ENCODE measurements at regions not wholly inside any gene's neighbourhood (a gene's known extent, or its start where the extent isn't known, plus 50 kb on each side); places are given as distances from the start of the nearest gene placed in this dataset.
"Not testable (repeated sequence)": the region's sequence is repeated elsewhere in the genome, so short reads cannot be mapped to it uniquely, and the experiment has no call there.

DNA sequence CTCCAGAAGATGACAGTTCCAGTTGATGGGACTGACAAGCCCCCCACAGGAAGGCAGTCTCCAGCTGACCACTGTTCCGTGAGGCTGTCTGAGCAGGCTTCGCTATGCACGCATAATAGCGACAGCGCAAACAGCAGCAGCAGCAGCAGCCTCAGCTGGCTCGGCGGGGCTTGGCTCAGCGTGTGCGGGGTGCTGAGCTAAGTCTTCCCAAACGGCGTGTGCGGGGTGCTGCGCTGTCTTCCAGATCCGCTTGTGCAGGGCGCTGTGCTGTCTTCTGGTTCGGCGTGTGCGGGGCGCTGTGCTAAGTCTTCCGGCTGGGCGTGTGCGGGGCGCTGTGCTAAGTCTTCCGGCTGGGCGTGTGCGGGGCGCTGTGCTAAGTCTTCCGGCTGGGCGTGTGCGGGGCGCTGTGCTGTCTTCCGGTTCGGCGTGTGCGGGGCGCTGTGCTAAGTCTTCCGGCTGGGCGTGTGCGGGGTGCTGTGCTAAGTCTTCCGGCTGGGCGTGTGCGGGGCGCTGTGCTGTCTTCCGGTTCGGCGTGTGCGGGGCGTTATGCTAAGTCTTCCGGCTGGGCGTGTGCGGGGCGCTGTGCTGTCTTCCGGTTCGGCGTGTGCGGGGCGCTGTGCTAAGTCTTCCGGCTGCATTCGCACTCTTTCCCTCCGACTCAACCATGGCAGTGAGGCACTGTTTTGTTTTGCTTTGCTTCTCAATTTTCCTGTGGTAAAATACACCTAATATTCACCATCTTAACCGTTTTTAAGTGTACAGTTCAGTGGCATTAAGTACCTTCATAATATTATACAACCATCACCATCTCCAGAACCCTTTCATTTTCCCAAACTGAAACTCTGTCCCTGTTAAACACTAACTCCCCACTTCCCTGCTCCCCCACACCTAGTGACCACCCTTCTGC is 156.1 kb downstream of the BMP7 start:
- DNase-seq: not testable (repeated sequence)

GRCh38 chr20:57111028-57111373 is 155.4 kb downstream of the BMP7 start:
- DNase-seq: no peak

DNA sequence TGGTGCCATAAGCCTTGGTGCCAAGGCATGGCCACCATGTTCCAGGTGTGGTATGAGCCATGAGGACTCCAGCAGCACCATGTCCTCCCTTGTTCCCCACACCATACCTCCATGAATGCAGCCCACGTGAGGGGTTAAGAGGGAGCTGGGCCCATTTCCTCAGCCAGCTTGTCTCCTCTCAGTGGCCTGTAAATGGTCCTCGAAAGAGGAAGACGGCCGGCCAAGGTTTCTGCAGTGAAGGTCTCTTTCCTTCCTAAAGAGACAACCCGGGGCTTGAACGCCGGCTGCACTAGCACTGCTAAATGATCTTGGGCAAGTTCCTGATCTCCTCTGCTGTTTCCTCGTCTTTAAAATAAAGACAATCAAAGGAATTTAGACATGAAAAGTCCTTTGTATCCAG is 154.0 kb downstream of the BMP7 start:
- DNase-seq: no peak

DNA sequence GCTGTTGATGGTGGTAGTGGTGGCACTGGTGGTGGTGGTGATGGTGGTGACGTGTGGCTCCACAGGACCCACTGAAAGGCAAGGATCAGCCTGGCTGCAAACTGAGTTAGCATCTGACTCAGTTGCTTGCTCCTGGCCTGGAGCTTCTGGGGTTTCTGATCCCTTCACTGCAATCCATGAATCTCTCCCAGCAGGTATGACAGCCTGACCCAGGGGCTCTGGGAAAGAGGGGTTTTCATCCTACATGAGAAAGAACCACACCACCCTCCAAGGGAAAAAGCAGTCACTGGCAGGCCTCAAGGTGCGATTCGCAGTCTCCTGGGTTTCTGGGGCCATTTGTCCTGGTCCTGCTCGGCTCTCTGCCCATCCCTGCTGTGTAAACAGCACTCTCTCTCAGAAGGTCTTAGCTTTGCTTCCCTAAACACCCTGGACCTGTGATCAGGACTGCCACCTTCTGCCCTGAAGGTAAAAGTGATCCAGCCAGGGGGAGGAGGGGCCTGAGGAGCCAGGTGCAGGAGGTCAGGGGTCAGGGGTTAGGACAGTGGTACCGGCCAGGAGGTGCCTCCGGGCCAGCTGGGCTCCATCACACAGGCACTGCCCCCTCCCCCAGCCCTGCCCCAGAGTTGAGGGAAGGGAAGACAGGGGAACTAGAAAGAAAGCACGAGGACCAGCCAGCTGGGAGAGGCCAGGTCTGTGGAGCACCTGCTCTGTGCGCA is 152.0 kb downstream of the BMP7 start:
- no peak for DNase-seq

DNA sequence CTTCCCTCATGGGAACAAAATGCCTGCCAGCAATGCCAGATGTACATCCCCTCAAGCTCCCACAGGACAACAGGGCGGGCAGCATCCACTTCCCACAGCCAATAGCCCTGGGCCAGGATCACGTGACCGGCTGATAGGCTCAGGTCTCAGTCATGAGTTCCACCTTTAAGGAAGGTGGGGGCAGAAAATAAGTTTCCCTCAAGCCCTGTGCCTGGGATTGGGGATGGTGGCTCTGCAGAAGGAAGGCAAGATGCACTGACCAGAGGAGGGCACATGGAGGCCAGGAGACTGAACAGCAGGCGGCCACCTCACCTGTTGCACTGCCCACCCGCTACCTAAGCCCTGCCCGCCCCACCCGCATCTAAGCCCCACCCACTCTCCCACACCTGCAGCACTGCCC is 149.1 kb downstream of the BMP7 start:
- DNase-seq: no peak

GRCh38 chr20:57118107-57118769 is 148.2 kb downstream of the BMP7 start:
- DNase-seq: no peak
